HFFc6 (cell line): ENCODE measurements at regions not wholly inside any gene's neighbourhood (a gene's known extent, or its start where the extent isn't known, plus 50 kb on each side); places are given as distances from the start of the nearest gene placed in this dataset.

Experiments used
- DNase-seq: peaks from one replicate; pipeline ENCODE4 v3.0.0-alpha.2; 2018
- H3K27ac Mint-ChIP-seq: 2 replicates; pipeline ENCODE4 v1.8.0; 2020; ENCODE audit warnings: mild to moderate bottlenecking, mixed read lengths
- H3K27me3 Mint-ChIP-seq: 2 replicates; pipeline ENCODE4 v1.8.0; 2021; ENCODE audit warnings: mild to moderate bottlenecking, moderate library complexity, mixed read lengths; ENCODE audit not compliant: insufficient read depth
- H3K36me3 Mint-ChIP-seq: 2 replicates; pipeline ENCODE4 v1.8.0; 2021; ENCODE audit warnings: low read depth, mixed read lengths
- H3K4me1 Mint-ChIP-seq: 2 replicates; pipeline ENCODE4 v1.8.0; 2020; ENCODE audit warnings: low read depth, mixed read lengths
- H3K4me3 Mint-ChIP-seq: 2 replicates; pipeline ENCODE4 v1.8.0; 2020; ENCODE audit warnings: mild to moderate bottlenecking, moderate library complexity, mixed read lengths
- H3K9me3 Mint-ChIP-seq: 2 replicates; pipeline ENCODE4 v1.8.0; 2020; ENCODE audit warnings: mild to moderate bottlenecking, mixed read lengths
- TF ChIP-seq, protein P1 (sequence below): fragments of 200-600 bp; sonication (generic); IDR thresholded peaks from 2 replicates; pipeline ENCODE4 v1.5.0; 2021; ENCODE audit warnings: antibody characterized with exemption, mild to moderate bottlenecking

GRCh38 chr5:60489856-60490255 lies 210.1 kb downstream of the DEPDC1B start:
- H3K9me3 Mint-ChIP-seq = no peaks in the 10 kb centered on the region
- no peaks in the 10 kb centered on the region; the same call in 1 of the 2 replicates for H3K27me3 Mint-ChIP-seq
- peaks cover 30% of the 10 kb centered on the region for H3K4me1 Mint-ChIP-seq
- H3K4me3 Mint-ChIP-seq = no peak overlapping the region
- no peaks in the 10 kb centered on the region for H3K36me3 Mint-ChIP-seq
- TF ChIP-seq, protein P1, sequence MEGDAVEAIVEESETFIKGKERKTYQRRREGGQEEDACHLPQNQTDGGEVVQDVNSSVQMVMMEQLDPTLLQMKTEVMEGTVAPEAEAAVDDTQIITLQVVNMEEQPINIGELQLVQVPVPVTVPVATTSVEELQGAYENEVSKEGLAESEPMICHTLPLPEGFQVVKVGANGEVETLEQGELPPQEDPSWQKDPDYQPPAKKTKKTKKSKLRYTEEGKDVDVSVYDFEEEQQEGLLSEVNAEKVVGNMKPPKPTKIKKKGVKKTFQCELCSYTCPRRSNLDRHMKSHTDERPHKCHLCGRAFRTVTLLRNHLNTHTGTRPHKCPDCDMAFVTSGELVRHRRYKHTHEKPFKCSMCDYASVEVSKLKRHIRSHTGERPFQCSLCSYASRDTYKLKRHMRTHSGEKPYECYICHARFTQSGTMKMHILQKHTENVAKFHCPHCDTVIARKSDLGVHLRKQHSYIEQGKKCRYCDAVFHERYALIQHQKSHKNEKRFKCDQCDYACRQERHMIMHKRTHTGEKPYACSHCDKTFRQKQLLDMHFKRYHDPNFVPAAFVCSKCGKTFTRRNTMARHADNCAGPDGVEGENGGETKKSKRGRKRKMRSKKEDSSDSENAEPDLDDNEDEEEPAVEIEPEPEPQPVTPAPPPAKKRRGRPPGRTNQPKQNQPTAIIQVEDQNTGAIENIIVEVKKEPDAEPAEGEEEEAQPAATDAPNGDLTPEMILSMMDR = no peak
- H3K27ac Mint-ChIP-seq = no peak overlapping the region
- no peak for DNase-seq

DNA sequence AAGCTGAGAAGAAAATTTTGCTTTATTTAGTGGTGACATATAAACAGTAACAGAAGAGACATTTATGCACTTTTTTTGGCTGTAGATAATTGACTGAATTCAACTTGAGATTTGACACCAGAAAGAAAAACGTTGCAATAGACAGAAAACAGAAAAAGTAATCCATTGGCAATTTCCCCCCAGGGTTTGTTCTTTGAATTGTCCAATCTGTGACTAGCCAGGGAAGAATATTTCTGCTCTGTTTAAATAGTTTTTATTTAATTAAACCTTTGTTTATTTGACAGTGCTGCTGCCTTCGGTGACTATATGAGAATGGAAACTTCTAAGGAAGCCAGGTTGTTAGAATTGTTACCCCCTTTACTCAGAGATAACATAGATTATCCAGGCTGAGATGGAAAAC lies 210.6 kb downstream of the DEPDC1B start:
- no peaks in the 10 kb centered on the region; the same call in 1 of the 2 replicates for H3K27me3 Mint-ChIP-seq
- H3K36me3 Mint-ChIP-seq = no peaks in the 10 kb centered on the region
- no peaks in the 10 kb centered on the region for H3K9me3 Mint-ChIP-seq
- TF ChIP-seq, protein P1 = no peak
- no peak overlapping the region for H3K27ac Mint-ChIP-seq
- H3K4me1 Mint-ChIP-seq = peaks cover 30% of the 10 kb centered on the region
- no peak overlapping the region for H3K4me3 Mint-ChIP-seq
- no peak for DNase-seq

DNA sequence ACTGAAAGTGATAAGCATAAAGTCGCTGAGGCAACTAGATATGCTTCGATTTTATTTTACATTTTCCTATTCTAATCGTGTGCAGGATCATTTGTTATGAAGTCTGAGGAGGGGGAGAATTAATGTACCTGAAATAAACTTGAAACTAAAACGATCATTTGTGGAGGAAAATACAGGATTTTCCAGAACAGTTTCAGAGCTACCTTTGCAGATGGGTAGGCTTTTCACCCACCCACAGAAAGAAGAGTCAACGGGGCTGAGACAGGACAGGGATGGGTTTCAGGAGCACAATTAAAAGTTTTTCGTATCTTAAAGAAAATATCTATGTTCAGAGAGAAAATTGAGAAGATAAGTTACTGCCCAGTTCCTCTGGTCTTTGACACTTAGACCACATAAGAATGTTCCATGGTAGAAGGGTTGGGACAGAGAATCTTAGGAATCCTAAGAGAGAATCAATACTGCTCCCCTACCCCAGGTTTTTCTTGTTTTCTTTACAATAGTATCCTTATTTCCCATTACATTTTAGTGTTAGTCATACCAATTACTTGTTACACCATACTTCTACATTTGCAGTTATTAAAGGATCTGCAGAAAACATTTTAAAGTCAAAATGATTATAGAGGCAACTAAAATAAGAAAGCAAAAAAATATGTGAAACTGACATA lies 211.4 kb downstream of the DEPDC1B start:
- Mint-ChIP-seq H3K4me1 (peaks cover 30% of the 10 kb centered on the region), H3K9me3 (no peaks in the 10 kb centered on the region), H3K36me3 (no peaks in the 10 kb centered on the region), H3K4me3 (peak overlapping the region; percentile 64), H3K27me3 (no peaks in the 10 kb centered on the region; the same call in 1 of the 2 replicates), H3K27ac (no peak overlapping the region)
- TF ChIP-seq, protein P1 = no peak
- DNase-seq = no peak

DNA sequence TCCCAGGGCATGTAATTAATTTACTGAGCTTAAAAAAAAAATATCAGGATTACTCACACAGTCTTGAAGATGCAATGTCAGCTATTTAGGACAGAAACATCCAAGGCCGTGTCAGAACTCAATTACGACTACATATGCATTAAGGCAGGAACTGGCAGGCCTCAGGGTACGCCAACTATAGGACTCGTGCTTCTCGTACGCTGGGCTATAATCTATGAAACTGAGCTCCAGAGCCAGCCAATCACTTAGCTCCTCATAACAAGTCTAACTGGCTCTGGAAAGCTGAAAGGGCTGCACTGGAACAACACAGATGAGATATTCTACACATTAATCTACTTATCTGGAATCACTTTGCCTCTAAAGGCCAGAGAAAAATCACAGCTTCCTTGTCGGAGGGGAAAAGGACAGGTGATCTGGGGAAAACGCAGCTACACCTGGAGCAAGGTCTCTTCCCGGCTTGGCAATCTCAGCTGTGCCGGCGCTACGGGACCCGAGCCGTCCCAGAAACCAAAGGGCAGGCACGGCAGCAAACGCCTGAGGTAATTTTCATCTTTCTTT lies 212.0 kb downstream of the DEPDC1B start:
- DNase-seq = no peak

DNA sequence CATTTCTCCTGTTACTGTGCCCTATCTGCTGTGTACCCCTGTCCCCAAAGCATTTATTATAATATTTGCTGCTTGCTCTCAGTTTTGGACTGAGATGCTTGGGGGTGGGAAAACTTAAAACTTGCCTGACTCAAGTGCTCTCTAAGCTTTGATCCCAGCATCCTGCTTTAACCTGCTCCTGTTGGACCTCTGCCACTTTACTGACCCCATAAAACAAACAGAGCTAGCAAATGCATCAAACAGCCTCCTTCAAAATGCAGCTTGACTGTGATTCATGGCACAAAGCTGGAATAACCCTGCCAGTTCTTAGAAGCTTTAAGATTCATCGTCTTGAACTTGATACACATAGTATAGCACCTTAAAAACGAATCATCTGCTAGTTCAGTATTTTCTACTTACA lies 212.5 kb downstream of the DEPDC1B start:
- Mint-ChIP-seq H3K9me3 (no peaks in the 10 kb centered on the region), H3K4me3 (peak overlapping the region; percentile 64; the same call in 1 of the 2 replicates), H3K27me3 (no peaks in the 10 kb centered on the region; the same call in 1 of the 2 replicates), H3K27ac (no peak overlapping the region), H3K4me1 (peaks cover 21% of the 10 kb centered on the region), H3K36me3 (no peaks in the 10 kb centered on the region)
- DNase-seq = no peak
- TF ChIP-seq, protein P1 = no peak

More for the DNA sequence above, 212.0 kb downstream of the DEPDC1B start:
- H3K4me3 Mint-ChIP-seq = peak overlapping the region; percentile 64
- H3K27ac Mint-ChIP-seq = no peak overlapping the region
- peaks cover 23% of the 10 kb centered on the region for H3K4me1 Mint-ChIP-seq
- H3K27me3 Mint-ChIP-seq = no peaks in the 10 kb centered on the region; the same call in 1 of the 2 replicates
- TF ChIP-seq, protein P1 = no peak
- H3K36me3 Mint-ChIP-seq = no peaks in the 10 kb centered on the region
- H3K9me3 Mint-ChIP-seq = no peaks in the 10 kb centered on the region
